ENCODE measurements at regions not wholly inside any gene's neighbourhood (a gene's known extent, or its start where the extent isn't known, plus 50 kb on each side); places are given as distances from the start of the nearest gene placed in this dataset.
"Not testable (repeated sequence)": the region's sequence is repeated elsewhere in the genome, so short reads cannot be mapped to it uniquely, and the experiment has no call there.

GRCh38 chr15:47027322-47027946, 689.9 kb upstream of the SEMA6D start:
- no peak for ATAC-seq (replicated peaks)

GRCh38 chr15:47035475-47036406, 681.6 kb upstream of the SEMA6D start:
- Mint-ChIP-seq H3K4me3 (no peak overlapping the region), H3K27me3 (no peaks in the 10 kb centered on the region), H3K27ac (no peak overlapping the region), H3K9me3 (peaks cover 4 to 5% of the 10 kb centered on the region in 2 donors), H3K36me3 (no peaks in the 10 kb centered on the region), H3K4me1 (no peaks in the 10 kb centered on the region)
- ATAC-seq (replicated peaks), result no peak
- DNase-seq, result no peak

More at GRCh38 chr15:47027322-47027946, 689.9 kb upstream of the SEMA6D start:
- Mint-ChIP-seq H3K36me3 (no peaks in the 10 kb centered on the region), H3K4me1 (no peaks in the 10 kb centered on the region), H3K27me3 (no peaks in the 10 kb centered on the region), H3K4me3 (no peak overlapping the region), H3K9me3 (peaks cover 9 to 15% of the 10 kb centered on the region in 2 donors), H3K27ac (no peak overlapping the region)
- no peak for DNase-seq

- DNase-seq, result no peak
- H3K4me3 Mint-ChIP-seq, result no peak overlapping the region
These were observed 680.3 kb upstream of the SEMA6D start for GRCh38 chr15:47037003-47037402.

GRCh38 chr15:47039225-47039624, 678.1 kb upstream of the SEMA6D start:
- Mint-ChIP-seq H3K27ac (no peak overlapping the region), H3K36me3 (no peaks in the 10 kb centered on the region), H3K27me3 (no peaks in the 10 kb centered on the region), H3K9me3 (no peaks in the 10 kb centered on the region), H3K4me3 (no peak overlapping the region), H3K4me1 (no peaks in the 10 kb centered on the region)
- DNase-seq, result no peak
- ATAC-seq (replicated peaks), result no peak

More at GRCh38 chr15:47037003-47037402, 680.3 kb upstream of the SEMA6D start:
- Mint-ChIP-seq H3K27me3 (no peaks in the 10 kb centered on the region), H3K9me3 (peaks cover 2 to 5% of the 10 kb centered on the region in 2 donors), H3K36me3 (no peaks in the 10 kb centered on the region), H3K27ac (no peak overlapping the region), H3K4me1 (no peaks in the 10 kb centered on the region)
- no peak for ATAC-seq (replicated peaks)

- no peak overlapping the region for H3K4me3 Mint-ChIP-seq
- ATAC-seq (replicated peaks), result no peak
- DNase-seq, result no peak
- no peaks in the 10 kb centered on the region for H3K9me3 Mint-ChIP-seq
- no peaks in the 10 kb centered on the region for H3K27me3 Mint-ChIP-seq
- no peaks in the 10 kb centered on the region for H3K36me3 Mint-ChIP-seq
- H3K4me1 Mint-ChIP-seq, result no peaks in the 10 kb centered on the region
- no peak overlapping the region for H3K27ac Mint-ChIP-seq
These were observed 676.0 kb upstream of the SEMA6D start for GRCh38 chr15:47041301-47041700.

GRCh38 chr15:47047981-47048380, 669.3 kb upstream of the SEMA6D start:
- not testable (repeated sequence) for H3K4me3 Mint-ChIP-seq; H3K9me3 Mint-ChIP-seq; H3K27me3 Mint-ChIP-seq; ATAC-seq (replicated peaks); H3K4me1 Mint-ChIP-seq; H3K36me3 Mint-ChIP-seq; H3K27ac Mint-ChIP-seq; DNase-seq

- Mint-ChIP-seq H3K4me3 (no peak overlapping the region), H3K4me1 (no peaks in the 10 kb centered on the region), H3K27ac (no peak overlapping the region), H3K27me3 (no peaks in the 10 kb centered on the region), H3K36me3 (no peaks in the 10 kb centered on the region), H3K9me3 (peaks cover 0 to 4% of the 10 kb centered on the region in 2 donors)
- DNase-seq (no peak), ATAC-seq (replicated peaks) (no peak)
These were observed 650.9 kb upstream of the SEMA6D start for GRCh38 chr15:47066392-47066791.

- H3K27me3 Mint-ChIP-seq; H3K27ac Mint-ChIP-seq; DNase-seq; H3K9me3 Mint-ChIP-seq; H3K36me3 Mint-ChIP-seq; H3K4me1 Mint-ChIP-seq; ATAC-seq (replicated peaks); H3K4me3 Mint-ChIP-seq: not testable (repeated sequence)
These were observed 639.5 kb upstream of the SEMA6D start for GRCh38 chr15:47077846-47078245.

- no peaks in the 10 kb centered on the region for H3K27me3 Mint-ChIP-seq
- H3K36me3 Mint-ChIP-seq, result no peaks in the 10 kb centered on the region
- H3K27ac Mint-ChIP-seq, result no peak overlapping the region
- peaks cover 7 to 8% of the 10 kb centered on the region in 2 donors for H3K9me3 Mint-ChIP-seq
- ATAC-seq (replicated peaks), result no peak
- no peak overlapping the region for H3K4me3 Mint-ChIP-seq
- no peak for DNase-seq
- no peaks in the 10 kb centered on the region for H3K4me1 Mint-ChIP-seq
These were observed 621.5 kb upstream of the SEMA6D start for GRCh38 chr15:47095833-47096232.

GRCh38 chr15:47098526-47098925, 618.8 kb upstream of the SEMA6D start:
- not testable (repeated sequence) for DNase-seq; H3K9me3 Mint-ChIP-seq; H3K27me3 Mint-ChIP-seq; ATAC-seq (replicated peaks); H3K4me1 Mint-ChIP-seq; H3K36me3 Mint-ChIP-seq; H3K27ac Mint-ChIP-seq; H3K4me3 Mint-ChIP-seq

GRCh38 chr15:47099801-47100200, 617.5 kb upstream of the SEMA6D start:
- not testable (repeated sequence) for DNase-seq; H3K4me3 Mint-ChIP-seq; H3K27me3 Mint-ChIP-seq; H3K9me3 Mint-ChIP-seq; H3K27ac Mint-ChIP-seq; ATAC-seq (replicated peaks); H3K4me1 Mint-ChIP-seq; H3K36me3 Mint-ChIP-seq

- H3K4me1 Mint-ChIP-seq; H3K27ac Mint-ChIP-seq; DNase-seq; ATAC-seq (replicated peaks); H3K36me3 Mint-ChIP-seq; H3K4me3 Mint-ChIP-seq; H3K27me3 Mint-ChIP-seq: not testable (repeated sequence)
- H3K9me3 Mint-ChIP-seq, result peaks cover 5 to 19% of the 10 kb centered on the region in 2 donors
These were observed 608.5 kb upstream of the SEMA6D start for GRCh38 chr15:47108800-47109199.

GRCh38 chr15:47116698-47117097, 600.6 kb upstream of the SEMA6D start:
- no peak for DNase-seq
- Mint-ChIP-seq H3K9me3 (peaks cover 5 to 11% of the 10 kb centered on the region in 2 donors), H3K27ac (no peak overlapping the region), H3K4me1 (no peaks in the 10 kb centered on the region), H3K4me3 (no peak overlapping the region), H3K27me3 (no peaks in the 10 kb centered on the region), H3K36me3 (no peaks in the 10 kb centered on the region)
- no peak for ATAC-seq (replicated peaks)

GRCh38 chr15:47119349-47119748, 598.0 kb upstream of the SEMA6D start:
- Mint-ChIP-seq H3K9me3 (peaks cover 5 to 11% of the 10 kb centered on the region in 2 donors), H3K4me3 (no peak overlapping the region), H3K36me3 (no peaks in the 10 kb centered on the region), H3K27me3 (no peaks in the 10 kb centered on the region), H3K27ac (no peak overlapping the region), H3K4me1 (no peaks in the 10 kb centered on the region)
- DNase-seq (no peak), ATAC-seq (replicated peaks) (no peak)
